H9 (cell line): ENCODE measurements at regions not wholly inside any gene's neighbourhood (a gene's known extent, or its start where the extent isn't known, plus 50 kb on each side); places are given as distances from the start of the nearest gene placed in this dataset.

Experiments used
- DNase-seq: peaks from one replicate; pipeline ENCODE4 v3.0.0-alpha.2; 2017
- H2AFZ ChIP-seq: one replicate; pipeline ENCODE4 v1.6.1; 2013; ENCODE audit warnings: mild to moderate bottlenecking, low read length, control low read depth, moderate library complexity
- H2AK5ac ChIP-seq: 2 replicates; pipeline ENCODE4 v1.6.1; 2013; ENCODE audit warnings: low read length, control low read depth, mixed read lengths; ENCODE audit not compliant: insufficient read length
- H2BK120ac ChIP-seq: one replicate; pipeline ENCODE4 v1.6.1; 2013; ENCODE audit warnings: low read depth, mild to moderate bottlenecking, low read length, control low read depth, inconsistent platforms; ENCODE audit not compliant: poor library complexity, severe bottlenecking
- H2BK12ac ChIP-seq: 2 replicates; pipeline ENCODE4 v1.6.1; 2013; ENCODE audit warnings: low read length, control low read depth, mixed read lengths, low read depth; ENCODE audit not compliant: insufficient read length
- H2BK15ac ChIP-seq: 2 replicates; pipeline ENCODE4 v1.6.1; 2013; ENCODE audit warnings: low read depth, low read length, control low read depth
- H2BK20ac ChIP-seq: one replicate; pipeline ENCODE4 v1.6.1; 2013; ENCODE audit warnings: low read depth, mild to moderate bottlenecking, low read length, control low read depth, inconsistent platforms; ENCODE audit not compliant: poor library complexity, severe bottlenecking
- H2BK5ac ChIP-seq: 2 replicates; pipeline ENCODE4 v1.6.1; 2013; ENCODE audit warnings: low read length, control low read depth, mixed read lengths; ENCODE audit not compliant: insufficient read length
- H3K14ac ChIP-seq: 2 replicates; pipeline ENCODE4 v1.6.1; 2013; ENCODE audit warnings: low read length, control low read depth; ENCODE audit not compliant: insufficient read depth
- H3K18ac ChIP-seq: 2 replicates; pipeline ENCODE4 v1.6.1; 2013; ENCODE audit warnings: low read depth, mild to moderate bottlenecking, mixed read lengths, low read length, control low read depth; ENCODE audit not compliant: insufficient read length
- H3K23ac ChIP-seq: 2 replicates; pipeline ENCODE4 v1.6.1; 2013; ENCODE audit warnings: low read length, control low read depth, mixed read lengths, low read depth; ENCODE audit not compliant: insufficient read length
- H3K23me2 ChIP-seq: 2 replicates; pipeline ENCODE4 v1.6.1; 2013; ENCODE audit warnings: low read depth, mild to moderate bottlenecking, mixed read lengths, low read length, control low read depth; ENCODE audit not compliant: insufficient read length, poor library complexity, severe bottlenecking
- H3K27ac ChIP-seq: 2 replicates; pipeline ENCODE4 v1.5.1; 2013; ENCODE audit warnings: low read length, control low read depth, mixed read lengths, low read depth; ENCODE audit not compliant: insufficient read length
- H3K27me3 ChIP-seq: 2 replicates; pipeline ENCODE4 v1.6.1; 2013; ENCODE audit warnings: low read length, control low read depth, inconsistent platforms; ENCODE audit not compliant: insufficient read depth
- H3K4ac ChIP-seq: 2 replicates; pipeline ENCODE4 v1.6.1; 2013; ENCODE audit warnings: low read depth, mild to moderate bottlenecking, control low read depth, inconsistent platforms, low read length, moderate library complexity
- H3K4me1 ChIP-seq: 2 replicates; pipeline ENCODE4 v1.6.1; 2013; ENCODE audit warnings: low read length, control low read depth, inconsistent platforms; ENCODE audit not compliant: insufficient read depth
- H3K4me2 ChIP-seq: 2 replicates; pipeline ENCODE4 v1.6.1; 2013; ENCODE audit warnings: low read length, control low read depth, mixed read lengths; ENCODE audit not compliant: insufficient read length, insufficient read depth
- H3K56ac ChIP-seq: 2 replicates; pipeline ENCODE4 v1.6.1; 2013; ENCODE audit warnings: low read depth, mild to moderate bottlenecking, mixed read lengths, low read length, control low read depth; ENCODE audit not compliant: insufficient read length
- H3K79me1 ChIP-seq: 2 replicates; pipeline ENCODE4 v1.6.1; 2013; ENCODE audit warnings: low read depth, mild to moderate bottlenecking, moderate library complexity, low read length, control low read depth, inconsistent platforms; ENCODE audit not compliant: insufficient read depth, poor library complexity, severe bottlenecking
- H3K79me2 ChIP-seq: 2 replicates; pipeline ENCODE4 v1.6.1; 2013; ENCODE audit warnings: low read length, control low read depth, inconsistent platforms; ENCODE audit not compliant: insufficient read depth
- H3K9ac ChIP-seq: 2 replicates; pipeline ENCODE4 v1.6.1; 2013; ENCODE audit warnings: low read length, control low read depth, mixed read lengths; ENCODE audit not compliant: insufficient read length; ENCODE audit errors: extremely low read depth
- H3K9me3 ChIP-seq: one replicate; pipeline ENCODE4 v1.6.1; 2013; ENCODE audit warnings: low read depth, low read length, inconsistent platforms; ENCODE audit not compliant: control insufficient read depth
- H3T11ph ChIP-seq: one replicate; pipeline ENCODE4 v1.6.1; 2013; ENCODE audit warnings: mild to moderate bottlenecking, low read length, control low read depth, inconsistent platforms
- H4K20me1 ChIP-seq: one replicate; pipeline ENCODE4 v1.6.1; 2013; ENCODE audit not compliant: control insufficient read depth, insufficient read length, insufficient read depth
- H4K5ac ChIP-seq: 2 replicates; pipeline ENCODE4 v1.6.1; 2013; ENCODE audit warnings: low read depth, mild to moderate bottlenecking, mixed read lengths, low read length, control low read depth; ENCODE audit not compliant: insufficient read length
- H4K8ac ChIP-seq: replicated peaks from 2 replicates; pipeline ENCODE4 v1.6.1; 2013; ENCODE audit warnings: low read length, control low read depth, mixed read lengths, low read depth; ENCODE audit not compliant: insufficient read length
- H4K91ac ChIP-seq: 2 replicates; pipeline ENCODE4 v1.6.1; 2013; ENCODE audit warnings: low read depth, mild to moderate bottlenecking, moderate library complexity, mixed read lengths, low read length, control low read depth; ENCODE audit not compliant: insufficient read length
- H3K27ac Mint-ChIP-seq, 3 experiments: 2 replicates in 2 of 3; 3 replicates in 1 of 3; pipeline ENCODE4 v1.8.0; 2020 to 2021; ENCODE audit warnings: mixed read lengths in 3 of 3, mild to moderate bottlenecking in 1 of 3, moderate library complexity in 1 of 3
- H3K27me3 Mint-ChIP-seq: 2 replicates; pipeline ENCODE4 v1.8.0; 2021; ENCODE audit warnings: low read depth, mild to moderate bottlenecking, moderate library complexity, mixed read lengths
- H3K36me3 Mint-ChIP-seq, 3 experiments: 2 replicates in 2 of 3; 3 replicates in 1 of 3; pipeline ENCODE4 v1.8.0; 2020 to 2021; ENCODE audit warnings: low read depth in 3 of 3, mixed read lengths in 3 of 3; ENCODE audit not compliant: insufficient read depth in 1 of 3
- H3K4me1 Mint-ChIP-seq, 2 experiments: 2 replicates each; pipeline ENCODE4 v1.8.0; 2020; ENCODE audit warnings: mixed read lengths in 2 of 2
- H3K4me3 Mint-ChIP-seq, 2 experiments: 2 replicates in 1 of 2; 3 replicates in 1 of 2; pipeline ENCODE4 v1.8.0; 2020 to 2021; ENCODE audit warnings: mild to moderate bottlenecking in 2 of 2, mixed read lengths in 2 of 2, moderate library complexity in 1 of 2
- H3K9me3 Mint-ChIP-seq, 2 experiments: 2 replicates in 1 of 2; 3 replicates in 1 of 2; pipeline ENCODE4 v1.8.0; 2020; ENCODE audit warnings: mild to moderate bottlenecking in 2 of 2, mixed read lengths in 2 of 2, moderate library complexity in 1 of 2
- WGBS: extraction: QIAGEN DNeasy Blood & Tissue Kit; methylation state at CpG from one replicate; pipeline ENCODE4 v1.1.7; 2013; ENCODE audit warnings: missing lambda C conversion rate, low lambda C conversion rate, mixed read lengths; ENCODE audit not compliant: insufficient read length; ENCODE audit errors: extremely low coverage; 5-methylcytosine and 5-hydroxymethylcytosine counted together
- TF ChIP-seq, protein P1 (sequence below): fragments of 200-600 bp; sonication (generic); conservative IDR thresholded peaks from 3 replicates; pipeline ENCODE4 v1.8.0; 2021; ENCODE audit warnings: antibody characterized with exemption, mild to moderate bottlenecking

DNA sequence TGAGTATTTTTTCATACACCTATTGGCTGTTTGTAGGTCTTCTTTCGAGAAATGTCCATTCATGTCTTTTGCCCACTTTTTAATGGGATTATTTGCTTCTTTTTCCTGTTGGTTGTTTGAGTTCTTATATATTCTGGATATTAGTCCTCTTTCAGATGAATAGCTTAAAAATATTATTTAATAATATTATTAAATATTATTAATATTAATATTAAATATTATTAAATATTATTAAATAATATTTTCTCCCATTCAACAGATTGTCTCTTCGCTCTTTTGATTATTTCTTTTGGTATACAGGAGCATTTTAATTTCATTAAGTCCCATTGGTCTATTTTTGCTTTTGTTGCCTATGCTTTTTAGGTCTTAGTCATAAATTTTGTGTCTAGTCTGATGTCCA is 361.9 kb downstream of the TSN start:
- Histone ChIP-seq H3K56ac (no peak overlapping the region), H4K20me1 (no peaks in the 10 kb centered on the region), H2BK15ac (no peak overlapping the region), H3K23ac (no peak overlapping the region), H3K14ac (no peak overlapping the region), H2AFZ (no peak overlapping the region), H3K79me1 (no peaks in the 10 kb centered on the region), H4K8ac (no peak overlapping the region), H3K9ac (no peak overlapping the region), H2BK20ac (no peak overlapping the region), H3K27ac (no peak overlapping the region), H3K18ac (no peak overlapping the region), H2AK5ac (no peak overlapping the region), H3K4me2 (no peak overlapping the region), H4K5ac (no peak overlapping the region), H2BK120ac (no peak overlapping the region), H3K23me2 (no peaks in the 10 kb centered on the region), H3K4me1 (peaks cover 4% of the 10 kb centered on the region; the same call in 1 of the 2 replicates), H3T11ph (no peak overlapping the region), H2BK12ac (no peak overlapping the region), H4K91ac (no peak overlapping the region), H3K9me3 (no peaks in the 10 kb centered on the region), H3K27me3 (no peaks in the 10 kb centered on the region), H3K79me2 (no peaks in the 10 kb centered on the region), H2BK5ac (no peak overlapping the region), H3K4ac (no peak overlapping the region)
- TF ChIP-seq, protein P1, sequence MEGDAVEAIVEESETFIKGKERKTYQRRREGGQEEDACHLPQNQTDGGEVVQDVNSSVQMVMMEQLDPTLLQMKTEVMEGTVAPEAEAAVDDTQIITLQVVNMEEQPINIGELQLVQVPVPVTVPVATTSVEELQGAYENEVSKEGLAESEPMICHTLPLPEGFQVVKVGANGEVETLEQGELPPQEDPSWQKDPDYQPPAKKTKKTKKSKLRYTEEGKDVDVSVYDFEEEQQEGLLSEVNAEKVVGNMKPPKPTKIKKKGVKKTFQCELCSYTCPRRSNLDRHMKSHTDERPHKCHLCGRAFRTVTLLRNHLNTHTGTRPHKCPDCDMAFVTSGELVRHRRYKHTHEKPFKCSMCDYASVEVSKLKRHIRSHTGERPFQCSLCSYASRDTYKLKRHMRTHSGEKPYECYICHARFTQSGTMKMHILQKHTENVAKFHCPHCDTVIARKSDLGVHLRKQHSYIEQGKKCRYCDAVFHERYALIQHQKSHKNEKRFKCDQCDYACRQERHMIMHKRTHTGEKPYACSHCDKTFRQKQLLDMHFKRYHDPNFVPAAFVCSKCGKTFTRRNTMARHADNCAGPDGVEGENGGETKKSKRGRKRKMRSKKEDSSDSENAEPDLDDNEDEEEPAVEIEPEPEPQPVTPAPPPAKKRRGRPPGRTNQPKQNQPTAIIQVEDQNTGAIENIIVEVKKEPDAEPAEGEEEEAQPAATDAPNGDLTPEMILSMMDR = no peak
- H3K4me1 Mint-ChIP-seq = peaks cover 0 to 3% of the 10 kb centered on the region in 2 experiments; a peak in 1 of 4 replicates
- H3K27ac Mint-ChIP-seq = no peak overlapping the region
- H3K27me3 Mint-ChIP-seq = no peaks in the 10 kb centered on the region; the same call in 1 of the 2 replicates
- H3K4me3 Mint-ChIP-seq = no peak overlapping the region
- no CpG with 5 or more reads among the region's 2 CpGs for WGBS
- no peak for DNase-seq
- peaks cover 10 to 23% of the 10 kb centered on the region in 2 experiments for H3K9me3 Mint-ChIP-seq
- H3K36me3 Mint-ChIP-seq = peaks cover 0 to 2% (median 0%) of the 10 kb centered on the region in 3 experiments; a peak in 1 of 7 replicates
